22Rv1 (cell line): ENCODE measurements at regions not wholly inside any gene's neighbourhood (a gene's known extent, or its start where the extent isn't known, plus 50 kb on each side); places are given as distances from the start of the nearest gene placed in this dataset.
"Not testable (repeated sequence)": the region's sequence is repeated elsewhere in the genome, so short reads cannot be mapped to it uniquely, and the experiment has no call there.

ENCODE experiments used
- ZFX ChIP-seq: fragments of 450-650 bp; IDR thresholded peaks from 2 replicates; pipeline ENCODE4 v1.6.1; 2017; ENCODE audit warnings: antibody characterized with exemption, borderline replicate concordance
- TF ChIP-seq, protein P1 (sequence below): fragments of 450-650 bp; IDR thresholded peaks from 2 replicates; pipeline ENCODE4 v1.5.1; 2017; ENCODE audit warnings: mild to moderate bottlenecking

GRCh38 chr1:794310-794709 lies 107.9 kb upstream of the OR4F16 start:
- TF ChIP-seq, protein P1, sequence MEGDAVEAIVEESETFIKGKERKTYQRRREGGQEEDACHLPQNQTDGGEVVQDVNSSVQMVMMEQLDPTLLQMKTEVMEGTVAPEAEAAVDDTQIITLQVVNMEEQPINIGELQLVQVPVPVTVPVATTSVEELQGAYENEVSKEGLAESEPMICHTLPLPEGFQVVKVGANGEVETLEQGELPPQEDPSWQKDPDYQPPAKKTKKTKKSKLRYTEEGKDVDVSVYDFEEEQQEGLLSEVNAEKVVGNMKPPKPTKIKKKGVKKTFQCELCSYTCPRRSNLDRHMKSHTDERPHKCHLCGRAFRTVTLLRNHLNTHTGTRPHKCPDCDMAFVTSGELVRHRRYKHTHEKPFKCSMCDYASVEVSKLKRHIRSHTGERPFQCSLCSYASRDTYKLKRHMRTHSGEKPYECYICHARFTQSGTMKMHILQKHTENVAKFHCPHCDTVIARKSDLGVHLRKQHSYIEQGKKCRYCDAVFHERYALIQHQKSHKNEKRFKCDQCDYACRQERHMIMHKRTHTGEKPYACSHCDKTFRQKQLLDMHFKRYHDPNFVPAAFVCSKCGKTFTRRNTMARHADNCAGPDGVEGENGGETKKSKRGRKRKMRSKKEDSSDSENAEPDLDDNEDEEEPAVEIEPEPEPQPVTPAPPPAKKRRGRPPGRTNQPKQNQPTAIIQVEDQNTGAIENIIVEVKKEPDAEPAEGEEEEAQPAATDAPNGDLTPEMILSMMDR: not testable (repeated sequence)
- TF ChIP-seq ZFX: not testable (repeated sequence)
